ENCODE measurements at regions not wholly inside any gene's neighbourhood (a gene's known extent, or its start where the extent isn't known, plus 50 kb on each side); places are given as distances from the start of the nearest gene placed in this dataset.

GRCh38 chr2:120425014-120425413 is 79.1 kb downstream of the INHBB start:
- TF ChIP-seq, protein P1, sequence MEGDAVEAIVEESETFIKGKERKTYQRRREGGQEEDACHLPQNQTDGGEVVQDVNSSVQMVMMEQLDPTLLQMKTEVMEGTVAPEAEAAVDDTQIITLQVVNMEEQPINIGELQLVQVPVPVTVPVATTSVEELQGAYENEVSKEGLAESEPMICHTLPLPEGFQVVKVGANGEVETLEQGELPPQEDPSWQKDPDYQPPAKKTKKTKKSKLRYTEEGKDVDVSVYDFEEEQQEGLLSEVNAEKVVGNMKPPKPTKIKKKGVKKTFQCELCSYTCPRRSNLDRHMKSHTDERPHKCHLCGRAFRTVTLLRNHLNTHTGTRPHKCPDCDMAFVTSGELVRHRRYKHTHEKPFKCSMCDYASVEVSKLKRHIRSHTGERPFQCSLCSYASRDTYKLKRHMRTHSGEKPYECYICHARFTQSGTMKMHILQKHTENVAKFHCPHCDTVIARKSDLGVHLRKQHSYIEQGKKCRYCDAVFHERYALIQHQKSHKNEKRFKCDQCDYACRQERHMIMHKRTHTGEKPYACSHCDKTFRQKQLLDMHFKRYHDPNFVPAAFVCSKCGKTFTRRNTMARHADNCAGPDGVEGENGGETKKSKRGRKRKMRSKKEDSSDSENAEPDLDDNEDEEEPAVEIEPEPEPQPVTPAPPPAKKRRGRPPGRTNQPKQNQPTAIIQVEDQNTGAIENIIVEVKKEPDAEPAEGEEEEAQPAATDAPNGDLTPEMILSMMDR (IDR thresholded peaks at IDR 0.05): no peak
- no peak for TF ChIP-seq POLR2A (IDR thresholded peaks at IDR 0.05)
